Suppressor macrophage treated with lipopolysaccharide for 4 hours (primary cell): ENCODE measurements at regions not wholly inside any gene's neighbourhood (a gene's known extent, or its start where the extent isn't known, plus 50 kb on each side); places are given as distances from the start of the nearest gene placed in this dataset.

Experiments used
- DNase-seq: peaks from one replicate; pipeline ENCODE4 v3.0.0-alpha.2; 2020

DNA sequence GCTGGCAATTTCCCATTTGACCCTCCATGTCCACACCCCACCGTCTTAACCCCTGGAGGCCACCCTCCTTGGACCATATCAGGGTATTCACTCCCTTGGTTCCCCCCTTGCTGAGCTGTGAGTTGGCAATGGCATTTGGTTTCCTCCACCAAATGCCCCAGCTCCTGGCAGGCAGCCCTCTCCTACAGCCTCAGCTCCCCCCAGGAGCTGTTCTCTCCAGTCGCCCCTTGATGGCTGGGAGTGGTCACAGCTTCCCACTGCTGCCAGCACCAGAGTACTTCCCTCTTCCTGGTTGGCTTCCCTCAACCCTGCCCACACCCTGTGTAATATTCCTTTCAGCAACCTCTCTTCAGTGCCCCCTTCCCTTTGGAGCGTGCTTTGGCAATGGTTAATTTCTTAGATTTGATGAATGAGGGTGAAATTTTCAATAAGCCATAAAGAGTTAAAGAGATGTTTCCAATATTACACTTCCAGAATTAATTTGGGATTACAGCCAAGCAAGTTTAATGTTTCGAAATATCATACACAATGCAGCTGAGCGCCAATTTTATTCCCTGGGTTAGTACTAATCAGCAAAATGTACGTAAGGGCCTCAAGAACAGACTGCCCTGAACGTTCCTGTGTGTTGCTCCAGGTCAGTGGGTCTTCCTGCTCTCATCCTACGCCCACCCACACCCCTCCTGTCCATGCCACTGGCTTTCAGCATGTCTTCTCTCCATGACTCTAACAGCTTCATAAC, 207.1 kb upstream of the NFE2L3 start:
- no peak for DNase-seq

- no peak for DNase-seq
These were observed 206.4 kb upstream of the NFE2L3 start for GRCh38 chr7:25945608-25946007.

DNA sequence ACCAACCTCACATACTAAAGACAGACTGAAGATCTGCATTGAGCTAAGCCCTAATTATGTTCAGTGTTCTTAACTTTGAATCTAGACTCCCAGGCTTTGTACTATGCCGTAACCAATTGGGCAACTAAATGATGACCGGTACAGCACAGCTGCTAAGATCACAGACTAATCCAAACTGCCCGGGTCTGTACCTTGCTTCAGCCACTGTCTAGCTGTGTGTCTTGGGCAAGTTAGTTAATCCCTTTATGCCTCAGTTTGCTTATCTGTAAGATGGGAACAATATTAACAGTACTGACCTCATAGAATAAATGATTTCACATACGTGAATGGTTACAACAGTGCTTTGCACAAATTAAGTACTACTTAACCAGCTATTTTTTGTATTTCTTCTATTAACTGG, 205.8 kb upstream of the NFE2L3 start:
- no peak for DNase-seq

DNA sequence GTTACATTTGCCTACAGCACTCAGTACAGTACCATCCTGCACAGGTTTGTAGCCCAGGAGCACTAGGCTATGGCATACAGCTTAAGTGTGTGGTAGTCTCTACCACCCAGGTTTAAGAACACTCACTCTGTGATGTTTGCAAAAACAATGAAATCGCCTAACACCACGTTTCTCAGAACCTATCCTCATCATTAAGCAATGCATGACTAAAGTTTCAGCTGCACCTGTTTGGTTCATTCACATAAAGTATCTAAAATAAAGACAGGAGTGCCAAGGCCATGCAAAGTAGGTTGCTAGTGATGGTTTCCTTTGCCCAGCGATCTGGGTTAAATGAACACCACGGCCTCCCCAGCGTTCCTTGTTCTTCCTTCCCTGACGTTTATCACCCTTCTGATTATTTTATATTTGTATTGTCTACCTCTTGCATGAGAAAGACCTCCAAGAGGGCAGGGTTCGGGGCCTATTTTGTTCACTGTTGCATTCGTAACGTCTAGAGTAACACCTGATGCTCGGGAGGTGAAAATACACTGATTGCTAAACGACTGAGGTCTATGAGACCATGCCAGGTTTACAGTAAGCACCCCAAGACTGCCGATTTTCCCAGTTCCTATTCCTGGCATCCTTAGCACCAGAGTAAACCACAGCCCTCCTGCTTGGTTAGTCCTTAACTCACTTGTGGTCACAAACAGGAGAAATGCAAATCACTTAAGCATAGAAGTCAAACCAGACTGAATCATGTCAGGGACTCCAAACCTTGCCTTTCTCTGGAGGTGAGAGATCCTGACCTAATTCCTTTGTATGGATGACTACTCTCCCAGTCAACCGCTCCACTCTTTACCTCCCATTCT, 204.1 kb upstream of the NFE2L3 start:
- no peak for DNase-seq

DNA sequence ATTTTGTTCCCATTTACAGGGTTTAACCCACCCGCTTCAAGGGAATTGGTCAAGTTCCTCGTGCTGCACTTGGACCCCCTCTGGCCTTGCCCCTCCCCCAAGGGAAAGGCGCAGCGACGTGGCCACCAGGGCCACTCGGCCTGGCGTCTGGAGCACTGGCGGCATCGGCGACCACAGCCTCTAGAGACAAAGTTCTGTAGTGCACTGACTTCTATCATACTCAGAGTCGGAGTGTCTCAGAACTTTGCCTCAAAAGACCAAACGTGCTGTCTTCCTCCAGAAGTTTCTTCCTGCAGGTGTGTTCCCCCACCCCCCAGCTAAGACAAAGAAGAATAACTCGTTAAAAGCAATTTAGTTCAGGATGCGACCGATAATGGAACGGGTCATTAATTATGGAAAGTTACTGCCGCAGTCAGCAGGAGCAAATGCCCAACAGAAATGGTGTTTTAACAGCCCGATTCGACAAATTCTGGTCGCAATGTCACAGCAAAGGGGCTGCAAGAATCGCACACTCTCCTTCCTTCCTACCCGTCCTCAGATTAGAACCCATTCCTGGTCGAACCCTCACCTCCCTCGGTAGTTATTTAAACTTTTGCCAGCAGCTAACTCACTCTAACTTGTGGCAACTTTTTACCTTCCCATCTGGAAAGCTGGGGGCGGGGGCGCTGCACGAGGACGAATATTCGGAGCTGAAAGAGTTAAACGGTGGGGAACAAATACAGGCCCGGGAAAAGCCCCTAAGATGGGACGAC, 202.1 kb upstream of the NFE2L3 start:
- no peak for DNase-seq

- peak; percentile 68 for DNase-seq
These were observed 201.2 kb upstream of the NFE2L3 start for GRCh38 chr7:25950488-25951413.

DNA sequence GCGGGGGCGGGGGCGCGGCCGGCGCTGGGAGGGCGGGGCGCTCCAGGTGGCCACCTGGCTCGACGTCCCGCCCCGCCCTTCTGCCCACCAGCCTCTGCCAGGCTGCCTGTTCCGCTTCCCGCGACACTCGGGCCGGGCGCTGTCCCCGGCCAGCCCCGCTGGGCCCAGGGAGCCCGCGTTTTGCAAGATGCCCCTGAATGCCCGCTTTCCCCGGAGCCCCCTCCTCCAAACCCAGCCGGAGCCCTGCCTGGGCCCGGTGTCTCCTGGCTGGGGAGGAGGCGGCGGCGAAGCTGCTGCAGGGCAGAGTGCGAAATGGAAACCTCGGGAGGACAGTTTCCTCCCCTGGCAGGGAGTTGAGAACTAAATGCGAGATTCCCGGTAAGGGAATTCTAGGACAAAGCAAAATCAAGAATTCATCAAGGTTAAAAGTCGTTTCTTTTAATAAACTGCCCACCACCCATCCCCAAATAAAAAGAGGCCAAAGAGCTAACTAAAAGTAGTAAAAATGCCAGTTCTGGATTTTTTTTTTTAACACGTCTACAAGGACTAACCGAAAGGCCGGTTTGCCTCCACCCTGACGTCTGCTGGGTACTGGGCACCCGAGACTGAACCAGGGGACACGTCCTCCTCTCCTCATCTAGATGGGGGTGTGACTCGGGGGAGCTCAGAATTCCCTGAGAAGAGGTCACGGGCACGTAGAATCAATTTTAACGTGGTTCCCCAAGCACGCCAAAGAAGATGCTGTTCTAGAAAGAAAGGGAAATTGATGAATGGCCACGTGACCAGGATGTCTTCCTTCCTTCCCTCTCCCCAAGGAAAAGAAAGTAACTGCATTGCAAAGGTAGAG, 200.4 kb upstream of the NFE2L3 start:
- no peak for DNase-seq

- DNase-seq: no peak
These were observed 199.5 kb upstream of the NFE2L3 start for GRCh38 chr7:25952261-25953057.

GRCh38 chr7:25953859-25954258, 198.1 kb upstream of the NFE2L3 start:
- no peak for DNase-seq

GRCh38 chr7:25954395-25954794, 197.6 kb upstream of the NFE2L3 start:
- DNase-seq: no peak

DNA sequence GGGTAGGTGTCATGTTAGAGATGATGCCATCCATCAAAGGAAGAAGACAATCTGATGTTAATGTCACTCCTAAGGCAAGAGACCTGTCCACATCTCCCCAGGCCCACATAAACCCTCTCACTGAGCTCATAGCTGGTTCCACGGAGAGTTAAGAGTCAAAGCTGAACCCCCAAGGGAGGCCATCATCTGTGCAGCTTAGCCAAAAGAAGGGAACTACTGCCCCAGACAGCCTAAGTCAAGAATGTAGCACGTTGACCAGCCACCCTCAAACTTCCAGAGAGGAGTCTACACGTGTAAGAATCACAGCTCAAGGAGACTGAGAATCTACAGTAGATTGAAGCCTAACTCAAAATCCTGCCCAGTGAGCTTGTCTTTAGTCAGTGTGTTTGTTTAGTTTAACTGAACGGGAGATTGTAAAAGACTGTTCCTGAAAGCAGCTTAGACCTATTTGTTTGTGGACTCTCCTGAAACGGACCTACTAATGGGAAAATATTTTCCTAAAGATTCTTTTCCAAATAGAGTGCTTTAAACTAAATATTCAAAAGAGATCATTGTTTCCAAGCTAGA, 192.7 kb upstream of the NFE2L3 start:
- no peak for DNase-seq

DNA sequence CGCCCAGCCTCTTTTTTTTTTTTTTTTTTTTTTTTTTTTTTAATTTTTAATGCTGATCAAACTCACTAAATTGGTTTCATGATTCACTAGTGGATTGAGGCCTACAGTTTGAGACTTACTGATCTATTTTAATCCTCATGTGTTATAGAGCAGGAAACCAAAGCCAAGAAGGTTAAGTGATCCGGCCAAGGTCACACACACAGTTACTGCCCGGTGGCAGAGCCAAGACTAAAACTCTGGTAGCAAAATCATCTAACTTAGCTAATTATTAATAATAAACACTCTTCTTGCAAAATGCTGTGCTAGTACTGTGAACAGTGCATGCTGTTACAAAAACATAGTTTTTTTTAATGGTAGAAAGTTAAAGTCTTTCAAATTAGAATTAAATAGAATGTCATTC, 188.3 kb upstream of the NFE2L3 start:
- no peak for DNase-seq

DNA sequence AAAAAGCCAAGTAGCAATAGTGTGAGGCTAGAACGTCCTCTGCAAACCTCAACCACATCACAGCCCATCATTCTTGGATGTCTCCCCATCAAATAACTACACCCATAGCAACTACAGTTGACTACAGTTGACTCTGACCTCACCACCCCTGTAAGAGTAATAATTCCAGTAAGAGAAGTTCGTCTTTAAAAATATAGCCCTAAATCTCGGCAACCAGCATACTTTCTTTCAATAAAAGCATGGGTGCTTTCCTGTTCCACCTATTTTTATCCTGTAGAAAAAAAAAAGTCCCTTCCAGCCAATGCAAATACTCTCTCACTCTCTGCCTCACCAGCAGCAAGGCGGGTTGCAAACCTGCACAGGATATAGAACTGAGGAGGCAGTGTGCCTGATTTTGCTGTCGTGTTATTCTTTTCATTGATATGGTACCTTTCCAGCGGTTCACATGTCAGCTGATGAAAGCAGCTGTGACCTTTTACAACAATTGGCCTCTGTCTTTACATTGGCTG, 187.5 kb upstream of the NFE2L3 start:
- no peak for DNase-seq

GRCh38 chr7:25965405-25966123, 186.4 kb upstream of the NFE2L3 start:
- no peak for DNase-seq

DNA sequence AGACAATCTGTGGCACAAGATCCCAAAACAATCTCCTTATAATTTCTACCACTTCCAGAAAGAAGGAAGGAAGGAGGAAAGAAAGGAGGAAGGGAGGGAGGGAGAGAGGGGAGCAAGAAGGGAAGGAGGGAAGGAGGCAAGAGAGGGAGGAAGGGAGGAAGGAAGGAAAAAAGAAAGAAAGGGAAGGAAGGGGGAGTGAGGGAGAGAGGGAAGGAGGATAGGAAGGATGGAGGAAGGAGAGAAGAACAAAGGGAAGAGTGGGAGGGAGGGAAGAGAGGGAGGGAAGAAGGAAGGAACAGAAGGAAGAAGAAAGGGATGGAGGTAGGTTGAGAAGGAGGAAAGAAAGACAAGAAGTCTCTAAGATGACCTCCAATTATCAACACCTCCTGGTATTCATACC, 185.5 kb upstream of the NFE2L3 start:
- DNase-seq: no peak

DNA sequence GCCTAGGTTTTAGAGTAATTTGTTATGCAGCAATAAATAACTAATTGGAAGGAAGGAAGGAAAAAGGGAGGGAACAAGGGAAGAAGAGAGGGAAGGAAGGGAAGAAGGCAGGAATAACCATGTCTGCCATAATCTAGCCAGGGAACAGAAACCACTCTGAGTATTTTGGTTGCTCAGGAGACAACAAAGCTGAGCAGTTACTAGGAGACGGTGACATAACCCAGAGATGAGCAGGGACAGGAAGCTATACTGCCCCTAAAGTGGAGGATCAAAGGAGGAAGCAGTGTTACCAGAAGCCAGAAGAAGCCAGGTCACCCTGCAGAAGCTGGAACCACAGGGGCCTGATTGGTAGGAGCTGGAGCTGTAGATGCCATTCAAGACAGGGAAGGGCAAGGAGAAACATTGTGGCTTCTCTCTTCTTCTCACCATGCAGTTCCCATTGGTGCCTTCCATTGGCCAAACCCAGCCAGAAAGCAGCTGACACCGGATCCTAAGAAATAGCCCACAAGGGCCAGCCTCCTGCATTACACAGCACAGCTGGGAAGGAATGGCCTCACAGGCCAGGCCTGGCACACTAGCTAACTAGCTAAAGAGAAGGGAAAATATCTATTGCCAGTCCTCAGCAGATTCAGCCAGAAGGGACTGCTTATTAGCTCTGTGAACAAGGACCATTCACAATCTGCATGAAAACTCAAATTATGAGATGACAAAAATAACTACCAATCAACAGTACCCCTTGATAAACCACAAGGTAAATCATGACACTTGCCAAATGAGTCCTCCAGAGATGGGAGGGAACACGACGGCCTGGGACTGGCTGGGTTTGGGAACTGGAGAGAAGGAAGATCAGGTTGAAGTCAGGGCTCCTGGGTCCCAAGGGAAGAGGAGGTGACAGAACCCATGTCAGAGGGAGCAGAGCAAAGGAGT, 184.5 kb upstream of the NFE2L3 start:
- DNase-seq: peak; percentile 2

GRCh38 chr7:25968205-25968993, 183.6 kb upstream of the NFE2L3 start:
- DNase-seq: no peak
